Thyroid gland (tissue), 4 donors: ENCODE measurements at regions not wholly inside any gene's neighbourhood (a gene's known extent, or its start where the extent isn't known, plus 50 kb on each side); places are given as distances from the start of the nearest gene placed in this dataset.

Source experiments
- DNase-seq, 2 donors: peaks; one replicate each; pipeline ENCODE4 v3.0.0-alpha.2; 2019
- H3K27ac ChIP-seq, 3 donors: fragments of 200-600 bp; sonication (generic); 1 replicate in 2 of 3; 2 replicates in 1 of 3; pipeline ENCODE4 v1.5.1; 2016 to 2019; ENCODE audit warnings: mild to moderate bottlenecking in 1 of 3, moderate library complexity in 1 of 3
- H3K27me3 ChIP-seq: fragments of 200-600 bp; sonication (generic); one replicate; pipeline ENCODE4 v1.5.1; 2019
- H3K36me3 ChIP-seq, 2 donors: fragments of 200-600 bp; sonication (generic); one replicate each; pipeline ENCODE4 v1.5.1; 2016 to 2019
- H3K4me1 ChIP-seq, 2 donors: fragments of 200-600 bp; sonication (generic); one replicate each; pipeline ENCODE4 v1.5.1; 2017 to 2019
- H3K4me3 ChIP-seq, 3 donors: fragments of 200-600 bp; sonication (generic); replicated peaks in 1 of 3; 1 replicate in 2 of 3; 2 replicates in 1 of 3; pipeline ENCODE4 v1.5.1; 2016; ENCODE audit warnings: mild to moderate bottlenecking in 1 of 3
- H3K9me3 ChIP-seq: fragments of 200-600 bp; sonication (generic); one replicate; pipeline ENCODE4 v1.5.1; 2017
- POLR2A ChIP-seq, 2 donors: fragments of 450-650 bp; IDR thresholded peaks; one replicate each; pipeline ENCODE4 v1.6.1; 2017; ENCODE audit warnings: antibody characterized with exemption in 2 of 2, mild to moderate bottlenecking in 2 of 2, moderate library complexity in 1 of 2
- WGBS, 2 donors: methylation state at CpG; one replicate each; pipeline ENCODE4 v1.1.5; 2017; 5-methylcytosine and 5-hydroxymethylcytosine counted together
- intact Hi-C: fragments of 100-400 bp; cut with DNase I; formaldehyde crosslinking; loops from one replicate; pipeline ENCODE4 v1.15.1; 2023
- TF ChIP-seq, protein P1 (sequence below), 6 experiments: fragments of 200-600 bp in 3 of 6; fragments of 450-650 bp in 3 of 6; sonication (generic) in 3 of 6; IDR thresholded peaks; one replicate each; pipeline ENCODE4 v1.5.1; 2016 to 2019; ENCODE audit warnings: antibody characterized with exemption in 6 of 6, mild to moderate bottlenecking in 2 of 6, inconsistent platforms in 1 of 6, moderate library complexity in 1 of 6

GRCh38 chr13:99819967-99820366, 151.6 kb downstream of the ZIC5 start:
- Histone ChIP-seq H3K9me3 (no peaks in the 10 kb centered on the region), H3K27ac (no peak overlapping the region), H3K4me3 (no peak overlapping the region), H3K4me1 (no peaks in the 10 kb centered on the region), H3K27me3 (no peaks in the 10 kb centered on the region), H3K36me3 (no peaks in the 10 kb centered on the region)
- DNase-seq, result no peak
- WGBS, 2 donors, result 69 to 83% methylated on average over 7 of the region's 7 CpGs
- TF ChIP-seq, protein P1, sequence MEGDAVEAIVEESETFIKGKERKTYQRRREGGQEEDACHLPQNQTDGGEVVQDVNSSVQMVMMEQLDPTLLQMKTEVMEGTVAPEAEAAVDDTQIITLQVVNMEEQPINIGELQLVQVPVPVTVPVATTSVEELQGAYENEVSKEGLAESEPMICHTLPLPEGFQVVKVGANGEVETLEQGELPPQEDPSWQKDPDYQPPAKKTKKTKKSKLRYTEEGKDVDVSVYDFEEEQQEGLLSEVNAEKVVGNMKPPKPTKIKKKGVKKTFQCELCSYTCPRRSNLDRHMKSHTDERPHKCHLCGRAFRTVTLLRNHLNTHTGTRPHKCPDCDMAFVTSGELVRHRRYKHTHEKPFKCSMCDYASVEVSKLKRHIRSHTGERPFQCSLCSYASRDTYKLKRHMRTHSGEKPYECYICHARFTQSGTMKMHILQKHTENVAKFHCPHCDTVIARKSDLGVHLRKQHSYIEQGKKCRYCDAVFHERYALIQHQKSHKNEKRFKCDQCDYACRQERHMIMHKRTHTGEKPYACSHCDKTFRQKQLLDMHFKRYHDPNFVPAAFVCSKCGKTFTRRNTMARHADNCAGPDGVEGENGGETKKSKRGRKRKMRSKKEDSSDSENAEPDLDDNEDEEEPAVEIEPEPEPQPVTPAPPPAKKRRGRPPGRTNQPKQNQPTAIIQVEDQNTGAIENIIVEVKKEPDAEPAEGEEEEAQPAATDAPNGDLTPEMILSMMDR (IDR thresholded peaks at IDR 0.05), result no peak
- no peak for TF ChIP-seq POLR2A (IDR thresholded peaks at IDR 0.05)
- intact Hi-C loops, result no loop called here

DNA sequence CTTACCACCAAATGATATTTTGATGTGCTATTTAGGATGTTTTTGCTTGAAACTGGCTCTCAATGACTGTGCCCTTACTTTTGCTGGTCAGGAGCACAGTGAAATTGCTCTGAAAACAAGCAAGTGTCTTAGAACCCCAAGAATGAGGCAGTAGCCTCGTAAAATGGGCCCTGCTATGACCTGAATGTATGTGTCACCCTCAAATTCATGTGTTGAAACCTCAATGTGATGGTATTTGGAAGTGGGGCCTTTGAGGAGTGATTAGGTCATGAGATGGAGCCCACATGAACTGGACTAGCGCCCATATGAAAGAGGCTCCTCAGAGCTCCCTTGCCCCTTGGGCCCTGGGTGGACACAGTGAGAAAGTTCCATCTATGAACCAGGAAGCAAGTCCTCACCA, 155.2 kb downstream of the ZIC5 start:
- intact Hi-C loops, result no loop called here
- TF ChIP-seq, protein P1 (IDR thresholded peaks at IDR 0.05), result no peak
- TF ChIP-seq POLR2A (IDR thresholded peaks at IDR 0.05), result no peak
- no peaks in the 10 kb centered on the region for H3K27me3 ChIP-seq
- no peak overlapping the region for H3K27ac ChIP-seq
- H3K4me3 ChIP-seq, result no peak overlapping the region
- no peaks in the 10 kb centered on the region for H3K36me3 ChIP-seq
- no peak for DNase-seq
- 94 to 97% methylated on average over 2 of the region's 2 CpGs for WGBS, 2 donors
- H3K9me3 ChIP-seq, result no peaks in the 10 kb centered on the region
- H3K4me1 ChIP-seq, result no peaks in the 10 kb centered on the region

GRCh38 chr13:99813336-99814095, 158.1 kb downstream of the ZIC5 start:
- Histone ChIP-seq H3K27ac (no peak overlapping the region), H3K27me3 (no peaks in the 10 kb centered on the region), H3K4me3 (no peak overlapping the region), H3K9me3 (no peaks in the 10 kb centered on the region), H3K4me1 (no peaks in the 10 kb centered on the region), H3K36me3 (no peaks in the 10 kb centered on the region)
- WGBS, 2 donors, result 89 to 91% methylated on average over 8 of the region's 8 CpGs
- no peak for TF ChIP-seq POLR2A (IDR thresholded peaks at IDR 0.05)
- TF ChIP-seq, protein P1 (IDR thresholded peaks at IDR 0.05), result no peak
- no peak for DNase-seq
- intact Hi-C loops, result no loop called here

DNA sequence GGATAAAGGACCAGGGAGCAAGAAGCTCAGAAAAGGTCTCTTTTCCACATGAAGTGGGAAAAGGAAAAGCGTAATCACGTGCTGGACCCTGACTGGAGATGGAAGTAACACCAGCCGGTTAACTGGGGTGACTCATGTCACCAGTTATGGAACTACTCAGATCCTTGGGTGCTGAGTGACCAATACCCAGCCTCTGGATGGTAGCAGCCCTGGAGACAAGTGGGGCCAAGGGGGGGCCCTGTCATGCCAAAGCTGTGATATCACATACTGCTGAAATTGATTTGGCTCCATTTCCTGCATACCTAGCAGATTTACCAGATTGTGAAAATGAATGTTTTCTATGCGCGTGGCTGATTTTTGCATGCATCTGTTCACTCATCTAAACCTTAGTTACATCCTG, 158.9 kb downstream of the ZIC5 start:
- H3K9me3 ChIP-seq, result no peaks in the 10 kb centered on the region
- no peak for TF ChIP-seq POLR2A (IDR thresholded peaks at IDR 0.05)
- TF ChIP-seq, protein P1 (IDR thresholded peaks at IDR 0.05), result no peak
- intact Hi-C loops, result no loop called here
- H3K4me1 ChIP-seq, result no peaks in the 10 kb centered on the region
- no peaks in the 10 kb centered on the region for H3K36me3 ChIP-seq
- H3K4me3 ChIP-seq, result no peak overlapping the region
- WGBS, 2 donors, result 88 to 94% methylated on average over 5 of the region's 5 CpGs
- DNase-seq, result no peak
- no peak overlapping the region for H3K27ac ChIP-seq
- H3K27me3 ChIP-seq, result no peaks in the 10 kb centered on the region

- no peak overlapping the region for H3K27ac ChIP-seq
- 79% methylated on average over 7 of the region's 7 CpGs for WGBS, 2 donors
- no peaks in the 10 kb centered on the region for H3K9me3 ChIP-seq
- H3K4me3 ChIP-seq, result no peak overlapping the region
- no peaks in the 10 kb centered on the region for H3K4me1 ChIP-seq
- TF ChIP-seq, protein P1 (IDR thresholded peaks at IDR 0.05), result no peak
- no peak for TF ChIP-seq POLR2A (IDR thresholded peaks at IDR 0.05)
- H3K36me3 ChIP-seq, result no peaks in the 10 kb centered on the region
- H3K27me3 ChIP-seq, result no peaks in the 10 kb centered on the region
- DNase-seq, result no peak
- intact Hi-C loops, result no loop called here
Measured at GRCh38 chr13:99811067-99811700, 160.4 kb downstream of the ZIC5 start.
